ENCODE measurements at regions not wholly inside any gene's neighbourhood (a gene's known extent, or its start where the extent isn't known, plus 50 kb on each side); places are given as distances from the start of the nearest gene placed in this dataset.
"Not testable (repeated sequence)": the region's sequence is repeated elsewhere in the genome, so short reads cannot be mapped to it uniquely, and the experiment has no call there.

GRCh38 chr6:6993503-6994237, 114.1 kb upstream of the RREB1 start:
- DNase-seq = no peak

DNA sequence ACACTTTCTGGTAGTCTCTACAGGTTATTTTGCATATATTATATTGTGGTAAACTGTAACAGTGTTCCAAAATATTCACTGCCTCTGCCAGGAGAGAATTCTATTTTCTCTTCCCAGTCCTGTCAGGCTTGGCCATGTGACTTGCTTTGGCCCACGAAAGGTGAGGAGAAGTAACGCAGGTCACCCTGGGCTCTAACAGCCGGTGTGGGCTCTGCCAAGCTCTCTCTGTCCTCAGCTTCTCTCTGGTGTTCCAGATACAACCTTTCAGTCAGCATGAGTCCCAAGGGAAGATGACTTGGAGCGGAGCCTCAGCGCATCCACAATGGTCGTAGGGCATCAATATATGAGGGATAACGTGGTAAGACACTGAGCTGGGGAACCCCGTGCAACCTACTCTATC, 113.0 kb upstream of the RREB1 start:
- DNase-seq = no peak

- DNase-seq = no peak
Measured at GRCh38 chr6:6995328-6995727, 112.4 kb upstream of the RREB1 start.

DNA sequence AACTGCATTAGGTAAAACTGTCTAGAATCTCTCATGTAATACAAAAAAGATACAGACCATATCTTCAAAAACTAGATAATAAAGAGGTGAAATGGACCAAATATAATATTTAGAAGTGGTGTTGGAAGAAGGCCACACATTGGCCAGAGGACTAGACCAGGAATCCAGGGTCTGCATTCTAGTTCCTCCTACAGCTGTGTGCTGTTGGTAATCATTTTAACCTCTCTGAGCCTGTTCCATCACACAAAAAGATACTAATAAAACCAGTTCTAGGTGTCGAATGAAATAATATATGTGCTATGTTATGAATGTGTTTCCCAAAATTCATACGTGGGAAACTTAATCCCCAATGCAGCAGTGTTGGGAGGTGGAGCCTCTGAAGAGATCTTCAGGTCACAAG, 111.6 kb upstream of the RREB1 start:
- DNase-seq = no peak

DNA sequence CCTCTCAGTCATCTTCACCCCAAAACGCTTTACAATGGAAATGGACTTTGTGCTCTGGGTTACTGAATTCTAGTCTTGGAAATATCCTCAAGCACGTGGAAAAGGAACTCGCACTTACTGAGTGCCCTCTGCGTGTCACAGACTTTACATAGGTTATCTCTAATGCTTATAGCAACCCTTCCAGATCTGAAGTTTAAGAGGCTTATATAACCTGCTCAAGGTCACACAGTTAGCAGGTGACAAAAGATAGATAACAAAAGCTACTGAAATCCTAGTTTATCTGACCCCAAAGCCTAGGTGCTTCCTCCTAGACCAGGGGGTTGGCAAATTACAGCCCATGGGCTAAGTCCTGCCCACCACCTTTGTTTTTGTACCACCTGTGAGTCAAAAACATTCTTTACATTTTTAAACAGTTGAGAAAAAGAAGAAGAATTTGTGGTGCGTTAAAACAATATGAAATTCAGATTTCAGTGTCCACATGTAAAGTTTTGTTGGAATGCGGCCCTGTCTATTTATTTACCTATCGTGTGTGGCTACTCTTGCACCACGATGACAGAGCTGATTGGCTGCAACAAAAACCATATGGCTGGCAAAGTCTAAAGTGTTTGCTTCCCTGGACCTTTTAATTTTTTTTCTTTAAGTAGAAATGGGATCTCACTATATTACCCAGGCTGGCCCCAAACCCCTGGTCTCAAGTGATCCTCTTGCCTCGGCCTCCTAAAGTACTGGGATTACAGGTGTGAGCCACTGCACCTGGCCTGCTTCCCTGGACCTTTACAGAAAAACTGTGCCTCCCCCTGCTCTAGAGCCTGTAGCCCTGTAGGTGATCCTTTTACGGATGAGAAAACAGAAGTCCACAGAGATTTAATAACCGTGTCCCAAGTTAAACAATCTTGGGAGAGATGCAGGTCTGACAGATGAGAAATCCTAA, 110.2 kb upstream of the RREB1 start:
- no peak for DNase-seq

- DNase-seq = peak; percentile 49
Measured at GRCh38 chr6:6998194-6998569, 109.6 kb upstream of the RREB1 start.

- no peak for DNase-seq
Measured at GRCh38 chr6:7000825-7001777, 106.7 kb upstream of the RREB1 start.

DNA sequence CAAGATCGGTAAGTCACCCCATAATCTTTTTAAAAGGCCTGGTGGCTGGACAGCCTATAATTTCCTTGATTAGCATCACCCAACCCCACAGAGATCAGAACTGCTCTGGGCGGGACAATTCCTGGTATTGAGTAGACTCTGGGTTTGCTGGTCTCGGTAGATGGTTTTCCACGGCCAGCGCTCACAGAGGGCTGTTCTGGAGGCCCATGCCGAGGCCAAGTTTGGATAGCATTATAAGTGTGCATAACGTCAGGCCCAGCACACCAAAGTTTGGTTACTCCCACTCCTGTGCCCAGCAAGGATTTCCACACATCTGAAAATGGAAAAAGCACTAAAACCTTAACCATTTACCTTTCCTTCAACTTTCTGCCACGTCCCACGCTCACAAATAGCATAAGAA, 104.7 kb upstream of the RREB1 start:
- DNase-seq = no peak

DNA sequence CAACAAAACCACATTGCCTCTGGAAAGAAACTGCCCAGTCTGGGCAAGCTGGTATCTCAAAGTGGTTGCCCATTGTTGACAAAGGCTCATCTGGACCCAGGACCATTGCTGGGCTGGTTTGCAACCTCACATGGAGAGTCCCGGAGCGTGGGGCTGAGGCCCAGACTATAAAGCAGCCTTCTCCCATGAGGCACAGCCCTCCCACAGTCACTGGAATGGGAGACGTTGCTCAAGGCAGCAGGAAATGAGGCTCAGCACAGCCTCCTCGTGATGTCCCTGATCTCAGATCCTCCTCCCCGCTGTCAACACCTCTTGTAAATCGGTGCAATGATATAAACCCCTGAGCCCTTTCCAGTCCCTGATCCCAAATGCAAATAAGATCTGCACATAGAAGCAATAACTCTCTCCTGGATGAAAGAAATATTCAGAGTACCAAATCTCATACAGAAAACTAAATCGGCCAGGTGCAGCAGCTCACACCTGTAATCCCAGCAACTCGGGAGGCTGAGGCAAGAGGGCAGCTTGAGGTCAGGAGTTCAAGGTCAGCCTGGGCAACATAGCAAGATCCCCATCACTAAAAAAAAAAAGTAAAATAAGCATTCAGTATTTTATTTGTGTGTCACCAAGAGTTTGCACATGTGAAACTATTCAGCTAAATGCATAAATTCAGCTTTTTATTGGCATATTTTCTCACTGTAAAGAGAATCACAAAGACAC, 103.0 kb upstream of the RREB1 start:
- DNase-seq = peak; percentile 53

DNA sequence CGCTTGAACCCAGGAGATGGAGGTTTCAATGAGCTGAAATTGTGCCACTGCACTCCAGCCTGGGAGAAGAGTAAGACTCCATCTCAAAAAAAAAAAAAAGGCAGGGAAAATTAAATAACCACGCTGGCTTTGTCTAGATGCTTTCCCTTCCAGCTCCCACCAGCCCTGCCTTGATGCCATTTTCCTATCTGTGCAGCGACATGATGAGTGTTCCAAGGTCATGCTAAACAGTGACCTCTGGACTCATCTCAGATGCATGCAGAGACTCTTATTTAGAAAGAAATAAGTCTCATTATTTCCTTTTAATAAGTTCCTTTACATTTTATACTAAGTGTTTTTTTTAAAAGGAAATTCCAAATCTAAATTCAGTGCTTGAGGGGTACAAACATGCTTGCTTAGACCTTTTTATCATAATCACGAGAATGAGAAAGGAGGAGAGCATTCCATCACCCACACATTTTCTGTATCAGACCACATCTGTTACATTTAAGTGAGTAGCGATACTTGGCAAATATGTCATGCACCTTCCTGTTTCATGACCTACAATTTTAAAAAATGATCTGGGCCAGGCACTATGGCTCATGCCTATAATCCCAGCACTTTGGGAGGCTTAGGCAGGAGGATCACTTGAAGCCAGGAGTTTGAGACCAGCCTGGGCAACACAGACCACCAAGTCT, 101.1 kb upstream of the RREB1 start:
- DNase-seq = no peak

GRCh38 chr6:7008451-7008988, 99.2 kb upstream of the RREB1 start:
- no peak for DNase-seq

DNA sequence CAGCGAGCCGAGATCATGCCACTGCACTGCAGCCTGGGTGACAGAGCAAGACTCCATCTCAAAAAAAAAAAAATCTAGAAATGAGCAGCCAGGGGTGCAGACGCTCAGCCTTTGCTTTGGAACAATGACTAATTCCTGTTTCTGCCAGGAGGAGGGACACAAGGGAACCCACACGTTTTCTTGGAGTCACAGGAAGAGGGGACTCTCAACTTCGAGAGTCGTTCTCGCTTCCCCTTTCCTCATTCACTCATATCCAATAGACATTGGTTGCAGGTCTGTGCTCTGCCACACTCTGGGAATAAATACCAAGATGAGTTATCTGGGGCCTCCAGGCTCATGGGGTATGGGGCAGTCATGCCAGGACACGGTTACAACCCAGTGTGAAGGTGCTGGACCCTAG, 91.5 kb upstream of the RREB1 start:
- peak; percentile 15 for DNase-seq

DNA sequence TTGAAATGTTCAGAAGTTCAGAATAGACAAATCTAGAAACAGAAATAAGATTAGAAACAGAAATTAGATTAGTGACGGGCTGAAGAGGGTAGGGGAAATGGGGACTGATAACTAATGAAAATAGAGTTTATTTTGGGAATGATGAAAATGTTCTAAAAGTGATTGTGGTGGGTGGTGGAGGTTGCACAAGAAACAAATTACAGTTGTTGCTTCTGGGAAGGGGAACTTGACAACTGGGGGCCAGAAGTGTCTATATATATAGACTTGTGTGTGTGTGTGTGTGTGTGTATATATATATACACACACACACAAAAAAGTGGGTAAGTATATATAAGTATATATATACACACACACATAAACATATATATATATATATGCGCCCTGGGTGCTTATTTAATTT, 86.5 kb upstream of the RREB1 start:
- DNase-seq = no peak

DNA sequence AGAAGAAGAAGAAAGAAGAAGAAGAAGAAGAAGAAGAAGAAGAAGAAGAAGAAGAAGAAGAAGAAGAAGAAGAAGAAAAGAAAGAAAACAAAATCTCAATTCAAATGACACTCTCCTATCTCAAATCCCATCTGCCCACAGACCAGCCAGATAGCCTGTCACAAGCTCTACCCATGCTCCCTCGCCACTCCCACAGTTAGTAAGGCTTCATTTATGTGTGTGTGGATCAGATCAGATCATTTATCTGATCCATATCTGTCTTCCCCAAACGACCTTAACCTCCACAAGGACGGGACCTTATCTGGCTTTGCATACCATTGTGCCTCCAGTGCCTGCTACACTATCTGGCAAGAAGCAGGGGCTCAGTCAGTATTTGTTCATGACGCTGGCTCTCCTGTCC, 81.9 kb upstream of the RREB1 start:
- no peak for DNase-seq

DNA sequence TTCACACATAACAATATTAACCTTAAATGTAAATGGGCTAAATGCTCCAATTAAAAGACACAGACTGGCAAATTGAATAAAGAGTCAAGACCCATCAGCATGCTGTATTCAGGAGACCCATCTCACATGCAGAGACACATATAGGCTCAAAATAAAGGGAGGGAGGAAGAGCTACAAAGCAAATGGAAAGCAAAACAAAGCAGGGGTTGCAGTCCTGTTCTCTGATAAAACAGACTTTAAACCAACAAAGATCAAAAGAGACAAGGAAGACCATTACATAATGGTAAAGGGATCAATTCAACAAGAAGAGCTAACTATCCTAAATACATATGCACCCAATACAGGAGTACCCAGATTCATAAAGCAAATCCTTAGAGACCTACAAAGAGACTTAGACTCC, 78.8 kb upstream of the RREB1 start:
- DNase-seq = not testable (repeated sequence)

GRCh38 chr6:7030968-7031367, 76.8 kb upstream of the RREB1 start:
- not testable (repeated sequence) for DNase-seq

DNA sequence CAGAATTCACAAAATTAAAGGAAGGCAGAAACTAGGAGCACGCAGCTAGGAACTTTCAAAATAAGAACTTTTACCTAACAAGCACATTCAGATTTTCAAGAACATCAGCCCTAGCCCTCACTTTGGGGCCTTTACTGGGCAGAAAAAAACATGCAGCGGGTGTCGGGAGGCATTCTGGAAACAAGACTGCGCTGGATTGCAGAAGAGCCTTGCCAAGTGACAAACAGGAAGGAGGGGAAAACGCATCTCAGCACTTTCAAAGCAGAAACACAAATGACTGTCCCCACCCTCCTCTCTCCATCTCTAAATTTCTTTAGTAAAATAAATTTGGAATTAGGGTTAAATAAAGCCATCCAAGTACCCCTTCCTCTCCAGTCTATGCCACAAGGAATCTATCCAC, 74.6 kb upstream of the RREB1 start:
- DNase-seq = no peak

- DNase-seq = no peak
Measured at GRCh38 chr6:7034055-7034454, 73.7 kb upstream of the RREB1 start.

DNA sequence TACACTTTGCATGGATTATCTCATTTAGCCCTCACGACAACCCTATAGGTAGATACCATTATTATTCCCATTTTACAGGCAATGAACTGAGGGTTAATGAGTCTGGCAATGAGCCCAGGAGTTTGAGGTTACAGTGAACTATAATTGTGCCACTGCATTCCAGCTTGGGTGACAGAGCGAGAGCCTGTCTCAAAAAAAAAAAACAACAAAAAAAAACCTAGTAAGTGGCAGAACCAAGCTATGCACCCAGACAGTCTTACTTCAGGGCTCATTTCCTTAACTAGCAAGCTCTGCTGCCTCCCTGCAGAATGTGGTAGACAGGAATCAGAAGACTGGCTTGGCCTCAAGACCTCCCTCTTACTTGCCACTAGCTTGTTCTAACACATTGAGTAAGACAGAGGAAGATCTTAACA, 71.9 kb upstream of the RREB1 start:
- peak; percentile 12 for DNase-seq

DNA sequence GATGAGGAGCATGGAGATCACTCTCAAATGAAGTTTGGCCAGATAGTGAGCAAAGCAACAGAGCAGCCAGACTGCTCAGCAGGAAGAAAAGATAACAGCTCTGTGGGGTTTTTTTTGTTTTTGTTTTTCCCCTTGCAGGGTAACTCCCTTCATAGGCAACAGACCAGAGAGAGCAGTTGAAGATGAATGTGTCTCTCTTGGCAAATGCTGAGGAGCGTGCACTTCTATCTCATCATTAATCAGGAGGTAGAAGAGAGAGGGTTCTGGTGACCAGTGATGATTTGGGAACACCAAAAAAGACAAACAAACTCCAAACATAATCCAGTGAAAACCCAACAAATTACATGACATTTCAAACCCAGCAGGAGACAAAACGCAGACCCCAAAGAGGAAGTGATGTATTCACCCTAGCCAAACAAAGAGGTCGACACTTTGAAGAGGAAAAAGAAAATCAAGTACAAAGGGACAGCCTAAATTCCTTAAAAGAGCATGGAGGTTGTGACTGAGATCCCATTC, 66.2 kb upstream of the RREB1 start:
- no peak for DNase-seq

GRCh38 chr6:7042056-7042653, 65.6 kb upstream of the RREB1 start:
- peak; percentile 47 for DNase-seq

All from fibroblast of skin of right biceps (primary cell).